HL-60 (cell line): ENCODE measurements at regions not wholly inside any gene's neighbourhood (a gene's known extent, or its start where the extent isn't known, plus 50 kb on each side); places are given as distances from the start of the nearest gene placed in this dataset.

Source experiments
- DNase-seq, 2 experiments: peaks; one replicate each; pipeline ENCODE4 v3.0.0-alpha.2; 2010 to 2020; ENCODE audit warnings: low read depth in 1 of 2, low spot score in 1 of 2
- H3K27ac ChIP-seq: fragments of 250-450 bp; sonication (Bioruptor Pico); replicated peaks from 2 replicates; pipeline ENCODE4 v1.5.1; 2020; ENCODE audit warnings: mild to moderate bottlenecking, moderate library complexity
- H3K27me3 ChIP-seq: fragments of 250-450 bp; sonication (Bioruptor Pico); 2 replicates; pipeline ENCODE4 v1.5.1; 2021; ENCODE audit warnings: mild to moderate bottlenecking, moderate library complexity; ENCODE audit not compliant: insufficient read depth, poor library complexity, severe bottlenecking
- H3K4me3 ChIP-seq: replicated peaks from 2 replicates; pipeline ENCODE4 v1.5.1; 2011; ENCODE audit warnings: mild to moderate bottlenecking, control low read depth, low read length; ENCODE audit not compliant: insufficient read depth
- GABPA ChIP-seq: IDR thresholded peaks from 2 replicates; pipeline ENCODE4 v1.6.1; 2012; ENCODE audit warnings: low read depth
- POLR2AphosphoS5 ChIP-seq: IDR thresholded peaks from 2 replicates; pipeline ENCODE4 v1.6.1; 2012; ENCODE audit warnings: low read depth
- SPI1 ChIP-seq: IDR thresholded peaks from 2 replicates; pipeline ENCODE4 v1.6.1; 2012; ENCODE audit warnings: low read depth, mild to moderate bottlenecking, borderline replicate concordance
- TF ChIP-seq, protein P1 (sequence below): IDR thresholded peaks from one replicate; pipeline ENCODE4 v1.5.1; 2011; ENCODE audit warnings: low read length, control low read depth, inconsistent platforms; ENCODE audit not compliant: insufficient read depth
- TF ChIP-seq, protein P2 (sequence below): IDR thresholded peaks from 2 replicates; pipeline ENCODE4 v1.6.1; 2012; ENCODE audit warnings: low read depth; ENCODE audit not compliant: insufficient replicate concordance

DNA sequence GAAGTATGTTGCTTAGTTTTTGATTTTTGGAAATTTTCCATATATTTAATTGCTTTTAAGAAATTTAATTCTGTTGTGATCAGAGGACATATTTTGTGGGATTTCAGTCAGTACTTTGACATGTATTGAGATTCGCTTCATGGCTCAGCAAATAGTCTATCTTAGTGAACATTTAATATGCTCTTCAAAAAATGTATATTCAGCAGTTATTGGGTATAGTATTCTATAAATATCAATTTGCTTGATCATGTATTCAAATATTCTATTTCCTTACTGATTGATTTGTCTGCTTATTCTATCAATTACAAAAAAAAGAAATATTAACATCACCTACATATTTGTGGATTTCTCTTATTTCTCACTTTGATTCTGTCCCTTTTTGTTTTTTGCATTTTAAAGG, 79.5 kb upstream of the HAND1 start:
- no peak for TF ChIP-seq SPI1
- TF ChIP-seq POLR2AphosphoS5 = no peak
- TF ChIP-seq, protein P1, sequence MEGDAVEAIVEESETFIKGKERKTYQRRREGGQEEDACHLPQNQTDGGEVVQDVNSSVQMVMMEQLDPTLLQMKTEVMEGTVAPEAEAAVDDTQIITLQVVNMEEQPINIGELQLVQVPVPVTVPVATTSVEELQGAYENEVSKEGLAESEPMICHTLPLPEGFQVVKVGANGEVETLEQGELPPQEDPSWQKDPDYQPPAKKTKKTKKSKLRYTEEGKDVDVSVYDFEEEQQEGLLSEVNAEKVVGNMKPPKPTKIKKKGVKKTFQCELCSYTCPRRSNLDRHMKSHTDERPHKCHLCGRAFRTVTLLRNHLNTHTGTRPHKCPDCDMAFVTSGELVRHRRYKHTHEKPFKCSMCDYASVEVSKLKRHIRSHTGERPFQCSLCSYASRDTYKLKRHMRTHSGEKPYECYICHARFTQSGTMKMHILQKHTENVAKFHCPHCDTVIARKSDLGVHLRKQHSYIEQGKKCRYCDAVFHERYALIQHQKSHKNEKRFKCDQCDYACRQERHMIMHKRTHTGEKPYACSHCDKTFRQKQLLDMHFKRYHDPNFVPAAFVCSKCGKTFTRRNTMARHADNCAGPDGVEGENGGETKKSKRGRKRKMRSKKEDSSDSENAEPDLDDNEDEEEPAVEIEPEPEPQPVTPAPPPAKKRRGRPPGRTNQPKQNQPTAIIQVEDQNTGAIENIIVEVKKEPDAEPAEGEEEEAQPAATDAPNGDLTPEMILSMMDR = no peak
- TF ChIP-seq, protein P2, sequence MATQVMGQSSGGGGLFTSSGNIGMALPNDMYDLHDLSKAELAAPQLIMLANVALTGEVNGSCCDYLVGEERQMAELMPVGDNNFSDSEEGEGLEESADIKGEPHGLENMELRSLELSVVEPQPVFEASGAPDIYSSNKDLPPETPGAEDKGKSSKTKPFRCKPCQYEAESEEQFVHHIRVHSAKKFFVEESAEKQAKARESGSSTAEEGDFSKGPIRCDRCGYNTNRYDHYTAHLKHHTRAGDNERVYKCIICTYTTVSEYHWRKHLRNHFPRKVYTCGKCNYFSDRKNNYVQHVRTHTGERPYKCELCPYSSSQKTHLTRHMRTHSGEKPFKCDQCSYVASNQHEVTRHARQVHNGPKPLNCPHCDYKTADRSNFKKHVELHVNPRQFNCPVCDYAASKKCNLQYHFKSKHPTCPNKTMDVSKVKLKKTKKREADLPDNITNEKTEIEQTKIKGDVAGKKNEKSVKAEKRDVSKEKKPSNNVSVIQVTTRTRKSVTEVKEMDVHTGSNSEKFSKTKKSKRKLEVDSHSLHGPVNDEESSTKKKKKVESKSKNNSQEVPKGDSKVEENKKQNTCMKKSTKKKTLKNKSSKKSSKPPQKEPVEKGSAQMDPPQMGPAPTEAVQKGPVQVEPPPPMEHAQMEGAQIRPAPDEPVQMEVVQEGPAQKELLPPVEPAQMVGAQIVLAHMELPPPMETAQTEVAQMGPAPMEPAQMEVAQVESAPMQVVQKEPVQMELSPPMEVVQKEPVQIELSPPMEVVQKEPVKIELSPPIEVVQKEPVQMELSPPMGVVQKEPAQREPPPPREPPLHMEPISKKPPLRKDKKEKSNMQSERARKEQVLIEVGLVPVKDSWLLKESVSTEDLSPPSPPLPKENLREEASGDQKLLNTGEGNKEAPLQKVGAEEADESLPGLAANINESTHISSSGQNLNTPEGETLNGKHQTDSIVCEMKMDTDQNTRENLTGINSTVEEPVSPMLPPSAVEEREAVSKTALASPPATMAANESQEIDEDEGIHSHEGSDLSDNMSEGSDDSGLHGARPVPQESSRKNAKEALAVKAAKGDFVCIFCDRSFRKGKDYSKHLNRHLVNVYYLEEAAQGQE = no peak
- no peak for TF ChIP-seq GABPA
- Histone ChIP-seq H3K4me3 (no peak overlapping the region), H3K27me3 (no peaks in the 10 kb centered on the region), H3K27ac (no peak overlapping the region)
- no peak for DNase-seq

DNA sequence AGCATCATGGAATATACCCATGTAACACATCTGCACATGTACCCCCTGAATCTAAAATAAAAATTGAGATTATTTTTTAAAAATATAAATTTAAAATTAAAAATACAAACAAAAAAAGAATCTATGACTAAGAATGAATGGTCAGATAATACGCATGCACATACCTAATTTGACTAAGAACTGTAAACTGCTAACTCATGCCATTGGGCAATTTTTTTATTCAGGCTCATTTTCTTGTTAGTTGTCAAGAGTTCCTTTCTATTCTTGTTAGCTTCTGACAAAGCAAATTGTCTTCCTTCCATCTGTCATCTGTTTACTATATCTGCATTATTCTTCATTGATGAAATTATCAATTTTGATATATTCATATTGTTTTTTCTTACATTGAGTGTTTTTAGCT, 69.5 kb upstream of the HAND1 start:
- peaks cover 6% of the 10 kb centered on the region for H3K27me3 ChIP-seq
- no peak for DNase-seq
- TF ChIP-seq POLR2AphosphoS5 (no peak), SPI1 (no peak), GABPA (no peak)
- TF ChIP-seq, protein P2 = no peak
- TF ChIP-seq, protein P1 = no peak
- H3K4me3 ChIP-seq = no peak overlapping the region
- no peak overlapping the region for H3K27ac ChIP-seq

DNA sequence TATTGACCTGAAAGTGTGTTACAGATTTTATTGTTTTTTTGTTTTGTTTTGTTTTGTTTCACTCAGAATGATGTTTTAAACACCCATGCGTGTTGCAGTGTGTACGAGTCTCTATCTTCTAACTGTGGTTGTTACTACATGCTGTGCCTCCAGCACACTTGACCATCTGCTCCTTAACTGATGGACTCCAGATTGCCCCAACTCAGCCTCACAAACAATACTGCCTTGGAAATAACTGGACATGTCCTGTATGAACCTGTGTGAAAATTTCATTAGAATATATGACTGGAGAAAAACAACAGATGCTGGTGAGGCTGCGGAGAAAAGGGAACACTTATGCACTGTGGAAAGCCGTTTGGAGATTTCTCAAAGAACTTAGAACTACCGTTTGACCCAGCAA, 68.7 kb upstream of the HAND1 start:
- TF ChIP-seq POLR2AphosphoS5 = no peak
- no peak for TF ChIP-seq GABPA
- TF ChIP-seq, protein P2 = no peak
- TF ChIP-seq, protein P1 = no peak
- TF ChIP-seq SPI1 = no peak
- no peak for DNase-seq
- Histone ChIP-seq H3K27me3 (peaks cover 6% of the 10 kb centered on the region), H3K4me3 (no peak overlapping the region), H3K27ac (no peak overlapping the region)
